PFSK-1 (cell line): ENCODE measurements at regions not wholly inside any gene's neighbourhood (a gene's known extent, or its start where the extent isn't known, plus 50 kb on each side); places are given as distances from the start of the nearest gene placed in this dataset.

Experiments
- FOXP2 ChIP-seq: optimal IDR thresholded peaks from 2 replicates; pipeline ENCODE3; 2011; ENCODE audit warnings: borderline replicate concordance, control low read depth, inconsistent platforms; ENCODE audit not compliant: insufficient read depth; ENCODE audit errors: extremely low read length, extremely low read depth
- POLR2AphosphoS5 ChIP-seq: IDR thresholded peaks from 2 replicates; pipeline ENCODE4 v1.6.1; 2012; ENCODE audit warnings: low read depth, mild to moderate bottlenecking, control low read depth, low read length, moderate library complexity
- SIN3A ChIP-seq: IDR thresholded peaks from 2 replicates; pipeline ENCODE4 v1.6.1; 2012; ENCODE audit warnings: mild to moderate bottlenecking, low read length, moderate library complexity, borderline replicate concordance; ENCODE audit not compliant: insufficient read depth
- TAF1 ChIP-seq: IDR thresholded peaks from 2 replicates; pipeline ENCODE4 v1.6.1; 2012; ENCODE audit warnings: low read length, control low read depth, borderline replicate concordance; ENCODE audit not compliant: insufficient read depth
- TF ChIP-seq, protein P1 (sequence below), 2 experiments: IDR thresholded peaks; 2 replicates each; pipeline versions ENCODE4 v1.6.1 to v1.8.0; 2011 to 2012; ENCODE audit warnings: low read depth in 2 of 2, low read length in 2 of 2, control low read depth in 1 of 2, inconsistent platforms in 1 of 2, mild to moderate bottlenecking in 1 of 2, moderate library complexity in 1 of 2; ENCODE audit not compliant: insufficient read depth in 1 of 2

DNA sequence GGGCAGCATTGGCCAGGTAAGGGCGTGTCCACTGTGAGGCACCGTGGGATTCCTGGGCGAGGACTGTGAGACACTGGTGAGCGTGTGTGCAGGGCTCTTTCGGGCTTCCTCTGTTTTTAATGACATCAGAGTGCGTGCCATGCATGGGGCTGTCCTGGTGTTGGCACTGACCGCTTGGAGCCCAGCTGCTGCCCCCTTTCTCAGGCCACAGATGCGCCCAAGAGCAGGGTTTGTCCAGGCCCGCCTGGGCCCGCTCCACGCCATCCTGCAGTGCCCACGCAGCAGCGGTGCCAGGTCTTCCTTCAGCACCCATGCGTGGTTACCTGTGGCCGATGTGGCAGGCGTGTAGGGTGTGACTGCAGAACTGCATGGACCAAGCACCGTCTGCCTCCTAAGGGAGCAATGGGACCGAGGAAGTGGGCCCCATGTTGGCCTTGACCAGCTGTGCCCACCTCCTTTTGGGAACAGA lies 72.3 kb upstream of the SEPTIN5 start:
- TF ChIP-seq TAF1 (no peak), SIN3A (no peak), FOXP2 (no peak), POLR2AphosphoS5 (no peak)
- TF ChIP-seq, protein P1, sequence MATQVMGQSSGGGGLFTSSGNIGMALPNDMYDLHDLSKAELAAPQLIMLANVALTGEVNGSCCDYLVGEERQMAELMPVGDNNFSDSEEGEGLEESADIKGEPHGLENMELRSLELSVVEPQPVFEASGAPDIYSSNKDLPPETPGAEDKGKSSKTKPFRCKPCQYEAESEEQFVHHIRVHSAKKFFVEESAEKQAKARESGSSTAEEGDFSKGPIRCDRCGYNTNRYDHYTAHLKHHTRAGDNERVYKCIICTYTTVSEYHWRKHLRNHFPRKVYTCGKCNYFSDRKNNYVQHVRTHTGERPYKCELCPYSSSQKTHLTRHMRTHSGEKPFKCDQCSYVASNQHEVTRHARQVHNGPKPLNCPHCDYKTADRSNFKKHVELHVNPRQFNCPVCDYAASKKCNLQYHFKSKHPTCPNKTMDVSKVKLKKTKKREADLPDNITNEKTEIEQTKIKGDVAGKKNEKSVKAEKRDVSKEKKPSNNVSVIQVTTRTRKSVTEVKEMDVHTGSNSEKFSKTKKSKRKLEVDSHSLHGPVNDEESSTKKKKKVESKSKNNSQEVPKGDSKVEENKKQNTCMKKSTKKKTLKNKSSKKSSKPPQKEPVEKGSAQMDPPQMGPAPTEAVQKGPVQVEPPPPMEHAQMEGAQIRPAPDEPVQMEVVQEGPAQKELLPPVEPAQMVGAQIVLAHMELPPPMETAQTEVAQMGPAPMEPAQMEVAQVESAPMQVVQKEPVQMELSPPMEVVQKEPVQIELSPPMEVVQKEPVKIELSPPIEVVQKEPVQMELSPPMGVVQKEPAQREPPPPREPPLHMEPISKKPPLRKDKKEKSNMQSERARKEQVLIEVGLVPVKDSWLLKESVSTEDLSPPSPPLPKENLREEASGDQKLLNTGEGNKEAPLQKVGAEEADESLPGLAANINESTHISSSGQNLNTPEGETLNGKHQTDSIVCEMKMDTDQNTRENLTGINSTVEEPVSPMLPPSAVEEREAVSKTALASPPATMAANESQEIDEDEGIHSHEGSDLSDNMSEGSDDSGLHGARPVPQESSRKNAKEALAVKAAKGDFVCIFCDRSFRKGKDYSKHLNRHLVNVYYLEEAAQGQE (IDR thresholded peaks at IDR 0.05; ENCODE audit: insufficient read depth in 1 of 2, low read depth in 2 of 2, low read length in 2 of 2): no peak

GRCh38 chr22:19643448-19644313 lies 70.6 kb upstream of the SEPTIN5 start:
- no peak for TF ChIP-seq FOXP2
- no peak for TF ChIP-seq POLR2AphosphoS5
- TF ChIP-seq, protein P1 (IDR thresholded peaks at IDR 0.05; ENCODE audit: insufficient read depth in 1 of 2, low read depth in 2 of 2, low read length in 2 of 2): no peak
- TF ChIP-seq TAF1: no peak
- no peak for TF ChIP-seq SIN3A

- TF ChIP-seq POLR2AphosphoS5 (no peak), FOXP2 (no peak), TAF1 (no peak), SIN3A (no peak)
- TF ChIP-seq, protein P1 (IDR thresholded peaks at IDR 0.05; ENCODE audit: insufficient read depth in 1 of 2, low read depth in 2 of 2, low read length in 2 of 2): no peak
Observed at GRCh38 chr22:19644314-19645223, 69.7 kb upstream of the SEPTIN5 start.

- TF ChIP-seq SIN3A: no peak
- TF ChIP-seq TAF1: no peak
- TF ChIP-seq, protein P1 (IDR thresholded peaks at IDR 0.05; ENCODE audit: insufficient read depth in 1 of 2, low read depth in 2 of 2, low read length in 2 of 2): no peak
- TF ChIP-seq FOXP2: no peak
Observed at GRCh38 chr22:19645391-19645790, 68.9 kb upstream of the SEPTIN5 start.
